NCI-H2196 (cell line): ENCODE measurements at regions not wholly inside any gene's neighbourhood (a gene's known extent, or its start where the extent isn't known, plus 50 kb on each side); places are given as distances from the start of the nearest gene placed in this dataset.
"Not testable (repeated sequence)": the region's sequence is repeated elsewhere in the genome, so short reads cannot be mapped to it uniquely, and the experiment has no call there.

Experiments used
- DNase-seq: peaks from one replicate; lab custom pipeline; 2025; ENCODE audit not compliant: unreplicated experiment; lab: John Stamatoyannopoulos, UW

GRCh38 chr9:30774326-30774725, 1610.1 kb upstream of the ACO1 start:
- no peak for DNase-seq

GRCh38 chr9:30775236-30775635, 1609.2 kb upstream of the ACO1 start:
- DNase-seq = no peak

- DNase-seq = no peak
Observed at GRCh38 chr9:30796764-30797163, 1587.7 kb upstream of the ACO1 start.

- no peak for DNase-seq
Observed at GRCh38 chr9:30799527-30800101, 1584.8 kb upstream of the ACO1 start.

DNA sequence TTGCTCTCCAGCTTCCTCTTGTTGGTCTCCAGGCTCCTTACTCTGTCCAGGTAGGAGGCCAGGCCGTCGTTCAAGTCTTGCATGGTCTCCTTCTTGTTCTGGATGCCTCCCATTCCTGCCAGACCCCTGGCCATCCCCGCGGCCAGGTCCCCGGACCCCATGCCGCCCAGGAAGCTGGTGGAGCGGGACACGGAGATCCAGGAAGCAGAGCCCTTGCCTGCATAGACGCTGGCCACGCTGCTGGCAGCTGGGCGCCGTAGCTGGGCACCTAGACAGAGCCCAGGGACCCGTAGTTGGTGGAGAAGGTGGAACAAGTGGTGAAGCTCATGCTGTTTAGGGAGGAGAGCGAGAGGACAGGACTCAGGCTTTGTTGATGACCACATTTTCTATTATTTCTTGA, 1584.0 kb upstream of the ACO1 start:
- no peak for DNase-seq

DNA sequence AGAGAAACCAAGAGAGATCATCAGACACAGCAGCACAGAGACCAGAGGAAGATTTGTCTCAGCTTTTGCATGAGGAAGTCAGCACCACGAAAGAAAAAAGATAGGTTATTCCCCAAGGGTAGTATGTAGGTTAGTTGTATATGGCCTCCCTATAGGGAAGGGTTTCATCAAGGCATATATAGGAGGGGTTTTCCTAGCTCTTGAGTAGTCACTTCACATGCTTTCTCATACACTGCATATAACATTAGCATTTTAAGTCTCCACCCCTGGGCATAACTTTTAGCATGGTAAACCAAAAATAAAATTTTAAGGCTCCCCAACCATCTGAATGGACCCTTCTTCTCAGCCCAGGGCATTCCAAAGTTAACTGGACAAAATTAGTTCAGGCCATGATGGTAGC, 1571.6 kb upstream of the ACO1 start:
- DNase-seq = no peak

DNA sequence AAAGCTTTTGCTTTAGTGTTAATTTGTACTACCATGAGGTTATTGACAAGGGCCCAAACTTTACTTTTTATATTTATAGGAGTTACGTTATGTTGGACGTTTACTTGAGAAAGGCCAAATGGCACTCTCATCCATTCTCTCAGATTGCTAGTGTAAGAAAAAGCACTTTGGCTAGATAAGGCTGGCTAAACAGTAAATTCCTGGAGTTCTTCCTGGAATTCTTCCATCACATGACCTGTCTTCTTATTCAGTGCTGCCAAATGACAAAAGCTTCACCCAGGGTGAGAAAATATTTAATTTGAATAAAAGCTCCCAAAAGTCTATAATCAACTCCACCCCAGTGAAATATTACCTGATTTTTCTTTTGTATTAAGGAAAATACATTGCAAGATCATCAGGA, 1568.9 kb upstream of the ACO1 start:
- DNase-seq = no peak

- DNase-seq = no peak
Observed at GRCh38 chr9:30845136-30845535, 1539.3 kb upstream of the ACO1 start.

GRCh38 chr9:30846651-30847050, 1537.8 kb upstream of the ACO1 start:
- DNase-seq = no peak

DNA sequence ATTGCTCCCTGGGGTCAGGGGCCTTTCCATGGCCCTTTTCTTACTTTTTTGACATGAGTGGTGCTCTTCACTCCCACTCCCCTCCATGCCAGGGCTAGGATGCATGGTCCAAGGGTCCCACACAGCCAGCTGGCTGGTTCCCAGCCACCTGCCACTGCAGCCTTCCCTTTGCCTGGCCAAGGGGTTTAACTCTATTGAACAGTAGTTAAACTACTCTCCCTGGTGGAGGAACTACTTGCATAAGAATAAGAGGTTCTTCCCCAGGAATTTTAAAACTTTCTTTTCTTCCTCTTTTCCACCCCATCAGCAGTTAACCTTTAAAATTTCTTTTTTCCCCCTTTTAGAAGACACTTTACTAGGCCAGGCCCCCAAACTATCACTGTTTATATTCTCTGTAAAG, 1532.8 kb upstream of the ACO1 start:
- no peak for DNase-seq

- DNase-seq = no peak
Observed at GRCh38 chr9:30900706-30901105, 1483.7 kb upstream of the ACO1 start.

DNA sequence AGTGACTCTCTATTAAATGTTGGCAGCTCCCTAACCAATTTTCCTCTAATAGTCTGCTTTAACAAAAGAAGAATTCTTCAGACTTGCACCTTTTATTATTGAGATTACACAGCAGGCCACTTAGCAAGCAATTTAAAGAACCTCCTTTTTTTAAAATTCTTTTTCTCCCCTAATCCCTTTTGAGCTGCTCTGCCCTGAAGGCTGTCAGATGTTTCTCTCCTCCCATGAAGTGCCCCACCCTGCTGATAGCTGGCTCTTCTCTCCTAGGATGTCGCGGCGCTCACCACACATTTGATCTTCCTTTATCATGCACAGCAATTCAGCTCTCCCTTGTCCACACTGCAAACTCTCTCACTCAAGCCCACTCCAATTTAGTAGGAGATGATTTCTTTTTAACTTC, 1471.1 kb upstream of the ACO1 start:
- DNase-seq = no peak

GRCh38 chr9:30915451-30915850, 1469.0 kb upstream of the ACO1 start:
- no peak for DNase-seq

GRCh38 chr9:30925126-30925525, 1459.3 kb upstream of the ACO1 start:
- DNase-seq = no peak

- DNase-seq = no peak
Observed at GRCh38 chr9:30925635-30926034, 1458.8 kb upstream of the ACO1 start.

DNA sequence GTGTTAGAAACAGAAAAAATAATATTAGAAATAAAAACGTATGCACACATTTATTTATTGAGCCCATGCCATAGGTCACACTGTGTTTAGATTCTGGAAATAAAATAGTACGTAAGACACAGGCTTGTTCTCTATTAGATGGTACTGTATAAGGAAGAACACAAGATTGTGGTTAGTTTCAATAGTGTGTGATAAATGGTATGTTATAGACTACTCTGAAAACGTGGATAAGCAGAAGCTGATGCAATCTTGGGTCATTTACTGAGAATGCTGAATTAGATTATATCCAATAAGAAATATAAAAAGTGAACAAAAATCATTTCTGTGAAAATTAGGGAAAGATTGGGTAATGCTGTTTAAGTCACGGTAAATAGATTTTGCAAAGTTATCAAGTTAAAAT, 1456.4 kb upstream of the ACO1 start:
- no peak for DNase-seq

DNA sequence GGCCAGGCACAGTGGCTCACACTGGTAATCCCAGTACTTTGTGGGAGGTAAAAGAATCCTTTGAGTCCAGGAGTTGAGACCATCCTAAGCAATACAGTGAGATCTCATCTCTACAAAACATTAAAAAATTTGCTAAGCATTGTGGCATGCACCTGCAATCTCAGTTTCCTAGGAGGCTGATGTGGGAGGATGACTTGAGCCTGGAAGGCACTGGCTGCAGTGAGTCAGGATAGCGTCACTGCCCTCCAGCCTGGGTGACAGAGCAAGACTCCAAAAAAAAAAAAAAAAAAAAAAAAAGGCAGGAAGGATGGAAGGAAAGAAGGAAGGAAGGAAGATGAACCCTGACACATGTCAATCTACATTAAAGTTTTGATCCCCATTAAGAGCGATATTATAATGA, 1452.2 kb upstream of the ACO1 start:
- DNase-seq = no peak

DNA sequence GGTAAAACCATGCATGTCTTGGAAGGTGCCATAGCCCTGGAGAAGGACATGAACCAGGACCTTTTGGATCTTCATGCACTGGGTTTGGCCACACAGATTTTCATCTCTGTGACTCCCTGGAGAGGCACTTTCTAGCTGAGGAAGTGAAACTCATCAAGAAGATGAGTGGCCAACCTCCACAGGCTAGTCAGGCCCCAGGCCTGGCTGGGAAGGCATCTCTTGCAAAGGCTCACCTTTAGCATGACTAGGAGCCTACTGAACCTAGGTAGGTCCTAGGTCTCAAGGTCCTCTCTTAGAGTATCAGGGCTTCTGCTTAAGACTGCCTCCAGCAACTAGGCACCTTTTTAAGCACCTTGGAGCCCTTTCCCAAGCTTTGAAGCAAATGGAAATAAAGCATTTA, 1448.7 kb upstream of the ACO1 start:
- no peak for DNase-seq

DNA sequence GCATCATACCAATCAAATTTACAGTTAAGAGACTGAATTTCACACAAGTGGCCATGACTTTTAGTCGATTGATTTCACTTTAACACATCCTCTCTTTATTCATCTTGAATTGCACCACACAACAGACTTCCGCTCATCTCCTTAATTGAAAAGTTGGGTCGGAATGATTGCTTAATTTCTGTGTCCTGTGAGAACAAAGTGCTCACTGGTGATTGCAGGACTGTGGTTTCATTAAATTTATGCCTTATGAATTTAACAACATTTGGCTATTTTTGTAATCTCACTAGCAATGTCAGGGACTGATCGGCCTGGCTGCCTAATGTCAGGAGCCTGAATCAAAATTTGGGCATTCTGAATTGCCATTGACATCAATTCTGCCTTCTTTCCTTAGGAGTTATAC, 1447.3 kb upstream of the ACO1 start:
- no peak for DNase-seq

DNA sequence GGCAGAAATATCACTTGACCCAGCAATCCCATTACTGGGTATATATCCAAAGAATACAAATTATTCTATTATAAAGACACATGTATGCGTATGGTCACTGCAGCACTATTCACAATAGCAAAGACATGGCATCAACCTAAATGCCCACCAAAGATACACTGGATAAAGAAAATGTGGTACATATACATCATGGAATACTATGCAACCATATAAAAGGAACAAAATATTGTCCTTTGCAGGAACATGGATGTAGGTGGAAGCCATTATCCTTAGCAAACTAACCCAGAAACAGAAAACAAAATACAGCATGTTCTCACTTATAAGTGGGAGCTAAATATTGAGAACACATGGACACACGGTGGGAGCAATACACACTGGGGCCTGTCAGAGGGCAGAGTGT, 1441.6 kb upstream of the ACO1 start:
- DNase-seq = not testable (repeated sequence)

DNA sequence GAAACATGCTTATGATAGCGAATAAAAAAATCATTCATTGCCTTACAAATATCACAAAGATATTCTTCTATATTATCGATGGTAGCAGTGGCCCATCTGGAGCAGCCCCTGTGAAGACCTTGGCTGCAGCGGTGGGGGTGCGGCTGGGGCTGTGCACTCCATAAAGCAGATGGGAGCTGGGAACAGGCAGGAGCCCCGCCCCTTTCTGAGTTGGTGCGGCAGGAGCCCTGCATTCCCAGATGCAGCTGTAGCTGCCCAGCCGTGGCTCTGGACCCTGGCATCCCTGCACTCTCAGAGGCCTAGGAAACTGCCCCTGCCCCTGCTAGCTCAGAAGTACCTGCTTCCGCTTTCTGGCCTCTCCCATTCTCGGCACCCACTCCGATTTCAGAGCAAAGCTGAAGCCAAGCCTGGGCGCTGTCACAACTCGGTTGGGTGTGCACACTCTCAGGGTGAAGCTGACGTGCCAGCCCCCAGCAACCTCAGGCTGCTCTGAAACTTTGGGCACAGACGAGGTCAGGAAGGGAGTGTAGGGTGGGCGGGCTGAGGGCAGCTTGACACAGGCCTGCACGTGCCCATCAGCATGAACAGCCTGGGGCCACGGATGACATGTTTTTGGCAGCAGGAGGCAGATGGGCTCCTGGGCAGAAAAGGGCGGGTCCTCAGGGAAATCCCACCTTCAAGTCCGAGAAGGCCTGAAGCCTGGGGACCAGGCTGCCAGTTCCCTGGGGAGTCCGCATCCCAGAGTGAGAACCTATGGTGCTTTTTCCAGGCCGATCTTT, 1440.8 kb upstream of the ACO1 start:
- DNase-seq = no peak

GRCh38 chr9:30944225-30944569, 1440.2 kb upstream of the ACO1 start:
- no peak for DNase-seq

DNA sequence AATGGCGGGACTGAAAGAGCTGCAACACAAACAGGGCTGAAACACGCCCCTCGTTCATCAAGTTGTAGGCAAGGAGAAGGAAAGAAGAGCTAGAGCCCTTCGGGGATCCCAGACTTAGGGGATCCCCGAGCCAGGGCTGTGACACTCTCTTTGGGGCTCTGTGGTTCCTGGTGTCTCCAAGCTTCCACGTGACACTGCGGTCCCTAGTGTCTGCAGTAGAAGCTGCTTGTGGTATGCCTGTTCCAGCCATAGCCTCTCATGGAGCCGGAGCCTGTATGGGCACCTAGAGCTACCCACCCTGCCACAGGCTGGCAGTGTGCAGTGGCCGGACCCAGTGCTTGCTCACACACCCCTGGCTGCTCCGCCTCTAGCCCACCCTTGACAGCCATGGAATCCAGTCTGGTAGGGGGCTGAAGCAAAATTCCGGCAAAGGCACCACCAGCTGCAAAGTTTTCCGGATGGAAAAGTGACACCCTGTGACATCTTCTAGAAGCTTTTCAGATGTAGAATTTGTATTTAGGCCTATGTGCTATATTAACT, 1439.6 kb upstream of the ACO1 start:
- no peak for DNase-seq
